GM12878 (cell line): ENCODE measurements at regions not wholly inside any gene's neighbourhood (a gene's known extent, or its start where the extent isn't known, plus 50 kb on each side); places are given as distances from the start of the nearest gene placed in this dataset.
"Not testable (repeated sequence)": the region's sequence is repeated elsewhere in the genome, so short reads cannot be mapped to it uniquely, and the experiment has no call there.

ENCODE experiments used
- ATAC-seq: fragments of 200-7000 bp; cut with Tn5 transposase; 3 replicates; pipeline ENCODE4 v1.9.1; 2020; ENCODE audit warnings: mild to moderate bottlenecking, moderate library complexity
- BruUV-seq: library from RNA; stranded (reverse); fragments of 400-500 nt; replicated peaks from 2 replicates; lab custom pipeline; 2021; lab: Mats Ljungman, UMichigan
- CTCF ChIA-PET: fragments of 300-600 bp; sonication (Branson Sonifier 250); formaldehyde crosslinking; extraction: SDS; loops from one replicate; lab custom pipeline; 2021; ENCODE audit warnings: inconsistent platforms; lab: Yijun Ruan, JAX
- POLR2A ChIA-PET: fragments of 350-600 bp; formaldehyde crosslinking; extraction: SDS; loops from one replicate; lab custom pipeline; 2021; ENCODE audit warnings: inconsistent platforms; lab: Charles Lee
- RAD21 ChIA-PET: fragments of 300-600 bp; sonication (Branson Sonifier 250); formaldehyde crosslinking; loops from one replicate; lab custom pipeline; 2023; ENCODE audit warnings: antibody characterized with exemption; ENCODE audit not compliant: unreplicated experiment; lab: Charles Lee
- SMC1A ChIA-PET: fragments of 300-600 bp; sonication (Branson Sonifier 250); formaldehyde crosslinking; loops from one replicate; lab custom pipeline; 2023; ENCODE audit not compliant: unreplicated experiment, uncharacterized antibody; lab: Charles Lee
- DNase-seq: peaks from one replicate; pipeline ENCODE4 v3.0.0-alpha.2; 2011; ENCODE audit warnings: low read depth, low spot score
- FAIRE-seq: peaks from 3 replicates; lab custom pipeline; 2011; peaks lifted over from hg19 to GRCh38; lab: Jason Lieb, UNC
- H2AFZ ChIP-seq: 2 replicates; pipeline ENCODE4 v1.6.0; 2011; ENCODE audit warnings: low read depth, low read length, control low read depth; ENCODE audit not compliant: control insufficient read depth
- H3K27ac ChIP-seq: 2 replicates; pipeline ENCODE4 v1.5.1; 2011; ENCODE audit warnings: control low read depth; ENCODE audit not compliant: control insufficient read depth, insufficient read depth
- H3K27me3 ChIP-seq, 2 experiments: replicated peaks in 1 of 2; 2 replicates each; pipeline versions ENCODE4 v1.6.0 to v1.6.1; 2011; ENCODE audit warnings: low read length in 1 of 2; ENCODE audit not compliant: control insufficient read depth in 2 of 2, insufficient read depth in 2 of 2
- H3K36me3 ChIP-seq, 2 experiments: 2 replicates each; pipeline ENCODE4 v1.5.1; 2011; ENCODE audit warnings: low read length in 1 of 2; ENCODE audit not compliant: control insufficient read depth in 2 of 2, insufficient read depth in 2 of 2
- H3K4me1 ChIP-seq: 2 replicates; pipeline ENCODE4 v1.6.1; 2011; ENCODE audit warnings: mild to moderate bottlenecking, low read length, moderate library complexity, mixed read lengths; ENCODE audit not compliant: control insufficient read depth, insufficient read depth
- H3K4me2 ChIP-seq: 2 replicates; pipeline ENCODE4 v1.6.0; 2011; ENCODE audit warnings: control low read depth; ENCODE audit not compliant: control insufficient read depth, insufficient read depth
- H3K4me3 ChIP-seq: fragments of 200-600 bp; sonication (generic); 2 replicates; pipeline ENCODE4 v1.5.1; 2016
- H3K79me2 ChIP-seq: 2 replicates; pipeline ENCODE4 v1.6.0; 2011; ENCODE audit warnings: low read length; ENCODE audit not compliant: control insufficient read depth, insufficient read depth
- H3K9ac ChIP-seq: 2 replicates; pipeline ENCODE4 v1.8.0; 2011; ENCODE audit warnings: low read length, control low read depth, mixed read lengths; ENCODE audit not compliant: control insufficient read depth, insufficient read depth
- H3K9me3 ChIP-seq: replicated peaks from 3 replicates; pipeline ENCODE4 v1.5.1; 2011; ENCODE audit warnings: mild to moderate bottlenecking, low read length; ENCODE audit not compliant: control insufficient read depth, insufficient read depth
- H4K20me1 ChIP-seq: 2 replicates; pipeline ENCODE4 v1.6.0; 2011; ENCODE audit not compliant: control insufficient read depth, insufficient read depth
- CBFB ChIP-seq: IDR thresholded peaks from 2 replicates; pipeline ENCODE4 v1.6.1; 2016; ENCODE audit warnings: antibody characterized with exemption, low read depth
- NFIC ChIP-seq: IDR thresholded peaks from 2 replicates; pipeline ENCODE4 v1.6.1; 2012; ENCODE audit warnings: low read depth, mild to moderate bottlenecking, inconsistent platforms, low read length, moderate library complexity
- NR2C1 ChIP-seq: fragments of 450-650 bp; IDR thresholded peaks from 2 replicates; pipeline ENCODE4 v1.6.1; 2017; ENCODE audit warnings: antibody characterized with exemption, mild to moderate bottlenecking, moderate library complexity
- SP1 ChIP-seq: IDR thresholded peaks from one replicate; pipeline ENCODE4 v1.6.1; 2011; ENCODE audit warnings: low read depth, low read length
- TARDBP ChIP-seq: IDR thresholded peaks from 2 replicates; pipeline ENCODE4 v1.6.1; 2016; ENCODE audit warnings: borderline replicate concordance
- WRNIP1 ChIP-seq: IDR thresholded peaks from 2 replicates; pipeline ENCODE4 v1.6.1; 2011; ENCODE audit warnings: low read depth, low read length, improper control_type of control experiment, borderline replicate concordance
- ZZZ3 ChIP-seq: IDR thresholded peaks from 2 replicates; pipeline ENCODE4 v1.6.1; 2011; ENCODE audit warnings: low read depth; ENCODE audit not compliant: control insufficient read depth, insufficient read length
- WGBS: methylation state at CpG from one replicate; pipeline ENCODE4 v1.1.6; 2016; ENCODE audit warnings: low lambda C conversion rate; ENCODE audit not compliant: insufficient replicate concordance, insufficient coverage; ENCODE audit errors: missing lambda C conversion rate; 5-methylcytosine and 5-hydroxymethylcytosine counted together
- in situ Hi-C: fragments of 300-500 bp; cut with MboI; formaldehyde crosslinking; loops from 9 replicates; pipeline ENCODE4 v1.14.3; 2018; ENCODE audit warnings: mixed read lengths
- intact Hi-C: fragments of 100-400 bp; cut with micrococcal nuclease; formaldehyde crosslinking; loops from one replicate; pipeline ENCODE4 v1.14.2; 2022; ENCODE audit not compliant: unreplicated experiment
- TF ChIP-seq, protein P1 (sequence below): fragments of 150-350 bp; IDR thresholded peaks from 2 replicates; pipeline ENCODE4 v1.6.1; 2014; ENCODE audit warnings: mild to moderate bottlenecking, low read depth, low read length
- TF ChIP-seq, protein P2 (sequence below): IDR thresholded peaks from 2 replicates; pipeline ENCODE4 v1.6.1; 2012; ENCODE audit warnings: low read depth, low read length, improper control_type of control experiment

DNA sequence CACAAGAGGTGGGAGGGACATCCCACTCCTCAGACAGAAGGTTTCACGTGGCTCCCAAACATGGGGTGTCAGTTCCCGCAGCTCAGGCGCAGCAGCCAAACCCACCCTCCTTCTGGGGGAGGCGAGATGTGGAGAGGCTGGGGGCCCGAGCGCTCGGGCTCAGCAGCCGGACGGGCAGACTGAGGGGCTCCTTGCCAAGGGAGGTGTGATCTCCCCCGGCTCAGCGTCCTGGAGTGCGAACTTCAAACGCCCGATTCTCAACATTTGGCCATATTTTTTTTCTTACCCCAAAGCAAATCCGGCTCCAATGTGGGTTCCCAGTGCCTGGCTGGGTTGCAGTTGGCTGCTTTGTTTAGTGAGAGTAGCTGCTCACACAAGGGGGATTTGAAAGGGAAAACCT lies 477.9 kb downstream of the MN1 start:
- Histone ChIP-seq H3K79me2 (no peaks in the 10 kb centered on the region), H3K27ac (no peak overlapping the region), H3K4me3 (no peak overlapping the region), H3K9me3 (no peaks in the 10 kb centered on the region), H3K36me3 (no peaks in the 10 kb centered on the region), H2AFZ (no peak overlapping the region), H3K27me3 (no peaks in the 10 kb centered on the region), H3K4me1 (no peaks in the 10 kb centered on the region), H4K20me1 (no peaks in the 10 kb centered on the region), H3K4me2 (no peak overlapping the region), H3K9ac (no peak overlapping the region)
- FAIRE-seq (no peak), DNase-seq (no peak), ATAC-seq (no peak)
- WGBS, result 22% methylated on average over 15 of the region's 15 CpGs
- intact Hi-C loops (no loop called here), in situ Hi-C loops (no loop called here)
- ChIA-PET SMC1A (no interaction called here), RAD21 (no interaction called here), POLR2A (no interaction called here), CTCF (no interaction called here)
- BruUV-seq, result no TSS peak
- TF ChIP-seq, protein P1, sequence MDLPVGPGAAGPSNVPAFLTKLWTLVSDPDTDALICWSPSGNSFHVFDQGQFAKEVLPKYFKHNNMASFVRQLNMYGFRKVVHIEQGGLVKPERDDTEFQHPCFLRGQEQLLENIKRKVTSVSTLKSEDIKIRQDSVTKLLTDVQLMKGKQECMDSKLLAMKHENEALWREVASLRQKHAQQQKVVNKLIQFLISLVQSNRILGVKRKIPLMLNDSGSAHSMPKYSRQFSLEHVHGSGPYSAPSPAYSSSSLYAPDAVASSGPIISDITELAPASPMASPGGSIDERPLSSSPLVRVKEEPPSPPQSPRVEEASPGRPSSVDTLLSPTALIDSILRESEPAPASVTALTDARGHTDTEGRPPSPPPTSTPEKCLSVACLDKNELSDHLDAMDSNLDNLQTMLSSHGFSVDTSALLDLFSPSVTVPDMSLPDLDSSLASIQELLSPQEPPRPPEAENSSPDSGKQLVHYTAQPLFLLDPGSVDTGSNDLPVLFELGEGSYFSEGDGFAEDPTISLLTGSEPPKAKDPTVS, result no peak
- no peak for TF ChIP-seq NR2C1
- TF ChIP-seq TARDBP, result no peak
- no peak for TF ChIP-seq ZZZ3
- no peak for TF ChIP-seq WRNIP1
- TF ChIP-seq, protein P2, sequence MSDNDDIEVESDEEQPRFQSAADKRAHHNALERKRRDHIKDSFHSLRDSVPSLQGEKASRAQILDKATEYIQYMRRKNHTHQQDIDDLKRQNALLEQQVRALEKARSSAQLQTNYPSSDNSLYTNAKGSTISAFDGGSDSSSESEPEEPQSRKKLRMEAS, result no peak
- no peak for TF ChIP-seq SP1
- TF ChIP-seq CBFB, result no peak
- no peak for TF ChIP-seq NFIC

DNA sequence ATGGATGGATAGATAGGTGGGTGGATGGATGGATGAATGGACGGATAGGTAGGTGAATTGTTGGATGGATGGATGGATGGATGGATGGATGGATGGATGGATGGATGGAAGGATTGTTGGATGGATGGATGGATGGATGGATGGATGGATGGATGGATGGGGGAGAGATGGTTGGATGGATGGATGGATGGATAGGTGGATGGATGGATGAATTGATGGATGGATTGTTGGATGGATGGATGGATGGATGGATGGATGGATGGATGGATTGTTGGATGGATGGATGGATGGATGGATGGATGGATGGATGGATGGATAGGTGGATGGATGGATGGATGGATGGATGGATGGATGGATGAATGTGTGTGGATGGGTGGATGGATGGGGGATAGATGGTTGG lies 476.6 kb downstream of the MN1 start:
- H3K79me2 ChIP-seq, BruUV-seq, POLR2A ChIA-PET, RAD21 ChIA-PET, SMC1A ChIA-PET, H3K27ac ChIP-seq, H4K20me1 ChIP-seq, ATAC-seq, H3K4me1 ChIP-seq, H3K4me2 ChIP-seq, FAIRE-seq, H2AFZ ChIP-seq, H3K9ac ChIP-seq, in situ Hi-C loops, H3K27me3 ChIP-seq, DNase-seq, H3K4me3 ChIP-seq, H3K36me3 ChIP-seq, H3K9me3 ChIP-seq, intact Hi-C loops: not testable (repeated sequence)
- CTCF ChIA-PET, result interaction anchor here (0.7 kb wide), 1 partner anchor 148 kb away, joined by 3 read pairs; no protein-coding TSS in a partner anchor
- WGBS, result 0% methylated on average over 1 of the region's 1 CpG
